HT-29 (cell line): ENCODE measurements at regions not wholly inside any gene's neighbourhood (a gene's known extent, or its start where the extent isn't known, plus 50 kb on each side); places are given as distances from the start of the nearest gene placed in this dataset.

ENCODE experiments used
- DNase-seq: peaks from one replicate; pipeline ENCODE4 v3.0.0-alpha.2; 2015; ENCODE audit warnings: low spot score

- DNase-seq, result no peak
These were observed 51.2 kb upstream of the RNF144B start for GRCh38 chr6:18335948-18336347.

GRCh38 chr6:18334251-18334650 is 52.9 kb upstream of the RNF144B start:
- no peak for DNase-seq

GRCh38 chr6:18330548-18331081 is 56.5 kb upstream of the RNF144B start:
- no peak for DNase-seq

- no peak for DNase-seq
These were observed 57.4 kb upstream of the RNF144B start for GRCh38 chr6:18329776-18330175.

- no peak for DNase-seq
These were observed 58.6 kb upstream of the RNF144B start for GRCh38 chr6:18328540-18328939.

GRCh38 chr6:18328070-18328469 is 59.1 kb upstream of the RNF144B start:
- DNase-seq, result no peak

GRCh38 chr6:18327626-18328025 is 59.5 kb upstream of the RNF144B start:
- DNase-seq, result no peak

GRCh38 chr6:18326980-18327379 is 60.2 kb upstream of the RNF144B start:
- no peak for DNase-seq

- no peak for DNase-seq
These were observed 61.1 kb upstream of the RNF144B start for GRCh38 chr6:18326001-18326400.

GRCh38 chr6:18324706-18325042 is 60.3 kb upstream of the DEK start:
- no peak for DNase-seq

- DNase-seq, result peak; percentile 77
These were observed 59.8 kb upstream of the DEK start for GRCh38 chr6:18323935-18324705.

- DNase-seq, result no peak
These were observed 53.5 kb upstream of the DEK start for GRCh38 chr6:18317850-18318249.

- no peak for DNase-seq
These were observed 50.1 kb upstream of the DEK start for GRCh38 chr6:18314317-18314997.
